Upper lobe of left lung (tissue), 6 donors: ENCODE measurements at regions not wholly inside any gene's neighbourhood (a gene's known extent, or its start where the extent isn't known, plus 50 kb on each side); places are given as distances from the start of the nearest gene placed in this dataset.
"Not testable (repeated sequence)": the region's sequence is repeated elsewhere in the genome, so short reads cannot be mapped to it uniquely, and the experiment has no call there.

ENCODE experiments used
- ATAC-seq, 2 donors: fragments of 200-7000 bp; cut with Tn5 transposase; one replicate each; pipeline ENCODE4 v1.9.1; 2022; ENCODE audit warnings: mild to moderate bottlenecking in 2 of 2, moderate library complexity in 2 of 2; ENCODE audit not compliant: low FRiP score in 2 of 2
- DNase-seq, 2 donors: peaks; one replicate each; pipeline ENCODE4 v3.0.0-alpha.2; 2019 to 2020
- H3K27ac ChIP-seq, 4 donors: fragments of 200-600 bp; sonication (generic); one replicate each; pipeline ENCODE4 v1.5.1; 2016 to 2019
- H3K27me3 ChIP-seq, 4 donors: fragments of 200-600 bp; sonication (generic); one replicate each; pipeline ENCODE4 v1.5.1; 2017 to 2019
- H3K36me3 ChIP-seq, 4 donors: fragments of 200-600 bp; sonication (generic); one replicate each; pipeline ENCODE4 v1.5.1; 2016 to 2019
- H3K4me1 ChIP-seq, 4 donors: fragments of 200-600 bp; sonication (generic); one replicate each; pipeline ENCODE4 v1.5.1; 2018 to 2019
- H3K4me3 ChIP-seq, 4 donors: fragments of 200-600 bp; sonication (generic); one replicate each; pipeline ENCODE4 v1.5.1; 2017 to 2019; ENCODE audit warnings: mild to moderate bottlenecking in 2 of 4, moderate library complexity in 1 of 4
- H3K9me3 ChIP-seq, 4 donors: fragments of 200-600 bp; sonication (generic); one replicate each; pipeline ENCODE4 v1.5.1; 2018 to 2019
- EP300 ChIP-seq, 4 donors: sonication (generic); formaldehyde crosslinking; IDR thresholded peaks; one replicate each; pipeline ENCODE4 v1.5.1; 2017; ENCODE audit warnings: antibody characterized with exemption in 4 of 4, control low read depth in 2 of 4
- POLR2A ChIP-seq, 4 donors: fragments of 450-650 bp; IDR thresholded peaks; one replicate each; pipeline ENCODE4 v1.5.1; 2016 to 2017; ENCODE audit warnings: antibody characterized with exemption in 4 of 4, mild to moderate bottlenecking in 2 of 4
- POLR2AphosphoS5 ChIP-seq, 2 donors: sonication (generic); formaldehyde crosslinking; IDR thresholded peaks; one replicate each; pipeline ENCODE4 v1.5.1; 2017; ENCODE audit warnings: antibody characterized with exemption in 2 of 2
- WGBS, 2 donors: methylation state at CpG; one replicate each; pipeline ENCODE4 v1.1.5; 2017 to 2018; 5-methylcytosine and 5-hydroxymethylcytosine counted together
- TF ChIP-seq, protein P1 (sequence below), 6 experiments: fragments of 450-650 bp in 4 of 6; fragments of 200-600 bp in 2 of 6; sonication (generic) in 2 of 6; IDR thresholded peaks; one replicate each; pipeline ENCODE4 v1.5.1; 2016 to 2019; ENCODE audit warnings: antibody characterized with exemption in 6 of 6
- donor health status: DM: no; HTN: no; CAD: no; lungs with moderate emphysema.
- donor health status: DM: no; HTN: yes; CAD: no; lungs with severe emphysema.

DNA sequence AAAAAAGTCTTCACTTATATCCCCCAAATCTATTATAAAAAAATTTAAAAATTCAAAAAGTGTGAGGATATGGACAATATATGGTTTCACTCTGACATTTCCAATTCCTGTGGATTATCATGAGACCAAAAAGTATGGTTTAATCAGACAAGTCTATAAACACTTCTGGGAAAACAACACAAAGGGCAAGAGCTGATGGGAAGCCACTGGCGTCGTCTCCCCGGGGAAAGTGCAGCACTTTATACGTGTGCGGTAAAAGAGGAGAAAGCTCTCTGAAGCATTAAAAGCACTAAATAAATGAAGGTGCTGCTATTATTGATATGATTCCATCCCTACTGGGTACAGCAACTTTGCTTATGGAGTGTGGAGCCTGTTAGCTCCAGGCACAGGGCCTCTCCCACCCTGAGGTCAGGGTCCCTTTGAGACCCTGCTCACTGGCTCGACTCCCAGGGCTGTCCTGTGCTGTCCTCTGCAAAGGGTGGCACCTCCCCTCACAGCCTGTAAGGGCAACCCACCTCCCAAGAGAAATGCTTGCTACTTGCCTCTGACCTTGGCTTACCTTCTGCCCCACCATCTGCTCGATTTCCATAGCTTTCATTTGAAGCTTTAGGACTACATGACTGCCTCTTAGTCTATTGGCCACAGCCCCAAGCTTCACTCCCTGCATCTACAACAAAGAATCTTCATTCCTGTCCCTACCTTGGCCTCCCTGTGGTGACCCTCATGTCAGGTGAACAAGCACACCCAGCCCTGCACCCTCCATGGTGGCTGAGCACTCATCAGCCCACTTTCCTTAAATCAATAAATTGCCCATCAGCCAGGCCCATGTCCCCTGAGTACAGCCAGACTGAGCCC, 248.6 kb downstream of the HNRNPD start:
- WGBS, 2 donors = 84 to 85% methylated on average over 6 to 7 of the region's 7 CpGs
- no peaks in the 10 kb centered on the region for H3K27me3 ChIP-seq
- no peak overlapping the region for H3K27ac ChIP-seq
- TF ChIP-seq EP300 (IDR thresholded peaks at IDR 0.05) (no peak), POLR2A (IDR thresholded peaks at IDR 0.05) (no peak), POLR2AphosphoS5 (IDR thresholded peaks at IDR 0.05) (no peak)
- TF ChIP-seq, protein P1, sequence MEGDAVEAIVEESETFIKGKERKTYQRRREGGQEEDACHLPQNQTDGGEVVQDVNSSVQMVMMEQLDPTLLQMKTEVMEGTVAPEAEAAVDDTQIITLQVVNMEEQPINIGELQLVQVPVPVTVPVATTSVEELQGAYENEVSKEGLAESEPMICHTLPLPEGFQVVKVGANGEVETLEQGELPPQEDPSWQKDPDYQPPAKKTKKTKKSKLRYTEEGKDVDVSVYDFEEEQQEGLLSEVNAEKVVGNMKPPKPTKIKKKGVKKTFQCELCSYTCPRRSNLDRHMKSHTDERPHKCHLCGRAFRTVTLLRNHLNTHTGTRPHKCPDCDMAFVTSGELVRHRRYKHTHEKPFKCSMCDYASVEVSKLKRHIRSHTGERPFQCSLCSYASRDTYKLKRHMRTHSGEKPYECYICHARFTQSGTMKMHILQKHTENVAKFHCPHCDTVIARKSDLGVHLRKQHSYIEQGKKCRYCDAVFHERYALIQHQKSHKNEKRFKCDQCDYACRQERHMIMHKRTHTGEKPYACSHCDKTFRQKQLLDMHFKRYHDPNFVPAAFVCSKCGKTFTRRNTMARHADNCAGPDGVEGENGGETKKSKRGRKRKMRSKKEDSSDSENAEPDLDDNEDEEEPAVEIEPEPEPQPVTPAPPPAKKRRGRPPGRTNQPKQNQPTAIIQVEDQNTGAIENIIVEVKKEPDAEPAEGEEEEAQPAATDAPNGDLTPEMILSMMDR (IDR thresholded peaks at IDR 0.05) = no peak
- H3K36me3 ChIP-seq = no peaks in the 10 kb centered on the region
- H3K4me3 ChIP-seq = no peak overlapping the region
- no peak for DNase-seq
- no peaks in the 10 kb centered on the region for H3K4me1 ChIP-seq
- no peaks in the 10 kb centered on the region for H3K9me3 ChIP-seq
- peak in 1 of 2 donors; percentile 31 for ATAC-seq

DNA sequence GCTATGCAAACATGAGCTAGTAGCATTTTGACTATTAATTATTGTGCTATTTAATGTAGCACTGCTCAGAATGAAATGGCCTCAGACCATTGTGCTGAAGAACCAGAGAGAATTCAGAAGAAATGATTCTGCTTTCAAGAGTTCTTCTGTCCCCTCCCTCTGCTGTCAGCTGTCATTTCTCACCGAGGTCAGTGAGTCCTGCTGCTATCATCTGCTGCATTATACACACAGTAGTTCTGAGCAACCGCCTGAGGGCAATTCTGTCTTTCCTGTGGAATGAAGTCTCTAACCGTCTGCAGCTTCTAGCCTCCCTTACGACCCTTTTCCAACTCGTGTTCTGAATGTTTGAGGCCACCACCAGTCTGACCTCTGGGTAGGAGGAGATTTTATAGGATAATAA, 249.4 kb downstream of the HNRNPD start:
- no peak overlapping the region for H3K27ac ChIP-seq
- WGBS, 2 donors = 63 to 82% methylated on average over 5 of the region's 5 CpGs
- TF ChIP-seq POLR2AphosphoS5 (IDR thresholded peaks at IDR 0.05) (no peak), POLR2A (IDR thresholded peaks at IDR 0.05) (no peak), EP300 (IDR thresholded peaks at IDR 0.05) (no peak)
- TF ChIP-seq, protein P1 (IDR thresholded peaks at IDR 0.05) = no peak
- H3K4me3 ChIP-seq = no peak overlapping the region
- no peaks in the 10 kb centered on the region for H3K27me3 ChIP-seq
- ATAC-seq (no peak), DNase-seq (no peak)
- no peaks in the 10 kb centered on the region for H3K9me3 ChIP-seq
- H3K36me3 ChIP-seq = no peaks in the 10 kb centered on the region
- no peaks in the 10 kb centered on the region for H3K4me1 ChIP-seq

DNA sequence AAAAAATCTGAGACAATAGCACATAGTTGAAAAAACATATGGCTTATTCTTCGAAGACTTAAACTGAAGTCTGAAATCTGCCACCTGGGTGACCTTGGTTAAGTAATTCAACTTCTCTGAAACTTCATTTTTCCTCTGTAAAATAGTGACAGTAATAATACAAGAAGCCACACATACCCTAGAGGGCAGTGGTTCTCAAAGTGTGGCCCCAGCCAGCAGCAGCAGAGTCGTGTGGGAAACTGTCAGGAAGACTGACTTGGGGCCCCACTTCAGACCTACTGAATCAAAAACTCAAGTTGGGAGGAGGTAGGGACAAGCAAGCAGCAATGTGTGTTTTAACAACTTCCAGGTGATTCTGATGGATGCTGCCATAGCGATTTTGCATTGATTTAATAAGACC, 249.9 kb downstream of the HNRNPD start:
- Histone ChIP-seq H3K27ac (no peak overlapping the region), H3K9me3 (no peaks in the 10 kb centered on the region), H3K4me1 (no peaks in the 10 kb centered on the region), H3K4me3 (no peak overlapping the region), H3K36me3 (no peaks in the 10 kb centered on the region), H3K27me3 (no peaks in the 10 kb centered on the region)
- ATAC-seq = no peak
- WGBS, 2 donors = 57 to 62% methylated on average over 3 of the region's 3 CpGs
- TF ChIP-seq, protein P1 (IDR thresholded peaks at IDR 0.05) = no peak
- TF ChIP-seq POLR2A (IDR thresholded peaks at IDR 0.05) (no peak), EP300 (IDR thresholded peaks at IDR 0.05) (no peak)
- DNase-seq = no peak

DNA sequence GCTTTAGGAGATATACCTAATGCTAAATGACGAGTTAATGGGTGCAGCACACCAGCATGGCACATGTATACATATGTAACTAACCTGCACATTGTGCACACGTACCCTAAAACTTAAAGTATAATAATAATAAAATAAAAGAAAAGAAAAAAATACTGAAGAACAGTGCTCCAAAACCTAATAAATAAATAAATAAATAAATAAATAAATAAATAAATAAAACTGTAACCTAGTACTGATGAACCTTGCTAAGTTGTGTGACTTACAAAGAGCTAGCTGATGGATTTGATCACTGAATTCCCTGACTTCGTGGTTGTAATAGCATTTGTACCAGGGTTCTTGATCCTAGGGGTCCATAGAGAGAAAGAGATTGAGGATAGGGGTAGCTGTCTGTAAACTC, 258.6 kb downstream of the HNRNPD start:
- not testable (repeated sequence) for H3K4me1 ChIP-seq, H3K4me3 ChIP-seq, H3K27me3 ChIP-seq, H3K27ac ChIP-seq, H3K36me3 ChIP-seq, DNase-seq, H3K9me3 ChIP-seq, ATAC-seq
- WGBS, 2 donors = 76 to 87% methylated on average over 3 of the region's 3 CpGs

DNA sequence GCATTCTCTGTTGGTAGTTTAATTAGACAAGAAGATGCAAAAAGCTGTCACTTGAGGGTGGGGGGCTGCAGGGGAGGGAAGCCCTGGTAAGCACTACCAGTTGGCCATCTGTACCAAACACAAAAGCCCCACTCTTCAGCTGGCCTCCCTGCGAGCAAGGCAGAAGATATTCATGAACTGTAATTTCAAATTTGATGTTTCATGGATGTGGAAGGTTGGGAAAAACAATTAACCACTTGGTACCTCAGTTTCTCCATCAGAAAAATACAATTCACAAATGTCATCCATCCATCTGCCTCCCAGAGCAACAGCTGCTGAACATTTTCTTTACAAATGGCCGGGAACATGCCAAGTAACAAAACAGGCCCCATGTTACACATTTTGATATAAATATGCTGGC, 265.3 kb downstream of the HNRNPD start:
- no peaks in the 10 kb centered on the region for H3K4me1 ChIP-seq
- H3K9me3 ChIP-seq = no peaks in the 10 kb centered on the region
- no peak for DNase-seq
- no peak for ATAC-seq
- no peaks in the 10 kb centered on the region for H3K36me3 ChIP-seq
- H3K27ac ChIP-seq = no peak overlapping the region
- TF ChIP-seq EP300 (IDR thresholded peaks at IDR 0.05) = no peak
- TF ChIP-seq, protein P1 (IDR thresholded peaks at IDR 0.05) = no peak
- TF ChIP-seq POLR2AphosphoS5 (IDR thresholded peaks at IDR 0.05) = no peak
- TF ChIP-seq POLR2A (IDR thresholded peaks at IDR 0.05) = no peak
- 89 to 92% methylated on average over 2 of the region's 2 CpGs for WGBS, 2 donors
- H3K27me3 ChIP-seq = no peaks in the 10 kb centered on the region
- no peak overlapping the region for H3K4me3 ChIP-seq
